GM12872 (cell line): ENCODE measurements at regions not wholly inside any gene's neighbourhood (a gene's known extent, or its start where the extent isn't known, plus 50 kb on each side); places are given as distances from the start of the nearest gene placed in this dataset.

Experiments
- TF ChIP-seq, protein P1 (sequence below): IDR thresholded peaks from 3 replicates; pipeline ENCODE4 v1.5.1; 2011; ENCODE audit warnings: low read depth, mild to moderate bottlenecking, low read length, moderate library complexity; ENCODE audit not compliant: insufficient read depth

DNA sequence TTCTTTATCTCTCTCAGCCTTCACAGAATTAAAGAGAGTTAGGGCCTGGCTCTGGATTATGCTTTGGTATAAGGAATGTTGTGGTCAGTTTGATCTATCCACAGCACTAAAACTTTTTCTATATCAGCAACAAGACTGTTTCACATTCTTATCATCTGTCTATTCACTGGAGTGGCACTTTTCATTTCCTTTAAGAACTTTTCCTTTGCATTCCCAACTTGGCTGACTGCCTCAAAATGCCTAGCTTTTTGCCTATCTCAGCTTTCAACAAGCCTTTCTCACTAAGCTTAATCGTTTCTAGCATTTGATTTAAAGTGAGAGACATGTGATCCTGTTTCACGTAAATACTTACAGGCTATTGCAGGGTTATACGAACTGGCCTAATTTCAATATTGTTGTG, 471.8 kb downstream of the GBE1 start:
- TF ChIP-seq, protein P1, sequence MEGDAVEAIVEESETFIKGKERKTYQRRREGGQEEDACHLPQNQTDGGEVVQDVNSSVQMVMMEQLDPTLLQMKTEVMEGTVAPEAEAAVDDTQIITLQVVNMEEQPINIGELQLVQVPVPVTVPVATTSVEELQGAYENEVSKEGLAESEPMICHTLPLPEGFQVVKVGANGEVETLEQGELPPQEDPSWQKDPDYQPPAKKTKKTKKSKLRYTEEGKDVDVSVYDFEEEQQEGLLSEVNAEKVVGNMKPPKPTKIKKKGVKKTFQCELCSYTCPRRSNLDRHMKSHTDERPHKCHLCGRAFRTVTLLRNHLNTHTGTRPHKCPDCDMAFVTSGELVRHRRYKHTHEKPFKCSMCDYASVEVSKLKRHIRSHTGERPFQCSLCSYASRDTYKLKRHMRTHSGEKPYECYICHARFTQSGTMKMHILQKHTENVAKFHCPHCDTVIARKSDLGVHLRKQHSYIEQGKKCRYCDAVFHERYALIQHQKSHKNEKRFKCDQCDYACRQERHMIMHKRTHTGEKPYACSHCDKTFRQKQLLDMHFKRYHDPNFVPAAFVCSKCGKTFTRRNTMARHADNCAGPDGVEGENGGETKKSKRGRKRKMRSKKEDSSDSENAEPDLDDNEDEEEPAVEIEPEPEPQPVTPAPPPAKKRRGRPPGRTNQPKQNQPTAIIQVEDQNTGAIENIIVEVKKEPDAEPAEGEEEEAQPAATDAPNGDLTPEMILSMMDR = no peak

GRCh38 chr3:81279481-81280379, 481.7 kb downstream of the GBE1 start:
- TF ChIP-seq, protein P1 = no peak

DNA sequence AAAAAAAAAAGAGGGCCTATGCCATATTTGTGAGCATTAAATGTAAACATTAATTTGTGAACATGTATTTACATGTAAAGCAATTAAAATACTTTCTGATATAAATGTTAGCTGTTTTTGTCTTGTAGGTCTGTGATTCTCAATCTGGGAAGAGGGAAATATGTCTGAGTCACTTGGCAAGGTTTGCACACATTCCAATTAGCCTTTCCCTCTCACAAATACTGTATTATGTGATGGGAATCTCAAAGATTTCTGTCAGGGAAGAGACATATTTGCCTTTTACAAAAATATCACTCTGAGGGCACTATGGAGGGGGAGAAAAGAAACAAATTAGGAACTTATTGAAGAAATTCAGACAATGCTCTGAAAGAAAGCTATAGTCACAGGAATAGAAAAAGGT, 483.6 kb downstream of the GBE1 start:
- TF ChIP-seq, protein P1 = no peak

GRCh38 chr3:81274671-81275070, 486.8 kb downstream of the GBE1 start:
- TF ChIP-seq, protein P1 = no peak

DNA sequence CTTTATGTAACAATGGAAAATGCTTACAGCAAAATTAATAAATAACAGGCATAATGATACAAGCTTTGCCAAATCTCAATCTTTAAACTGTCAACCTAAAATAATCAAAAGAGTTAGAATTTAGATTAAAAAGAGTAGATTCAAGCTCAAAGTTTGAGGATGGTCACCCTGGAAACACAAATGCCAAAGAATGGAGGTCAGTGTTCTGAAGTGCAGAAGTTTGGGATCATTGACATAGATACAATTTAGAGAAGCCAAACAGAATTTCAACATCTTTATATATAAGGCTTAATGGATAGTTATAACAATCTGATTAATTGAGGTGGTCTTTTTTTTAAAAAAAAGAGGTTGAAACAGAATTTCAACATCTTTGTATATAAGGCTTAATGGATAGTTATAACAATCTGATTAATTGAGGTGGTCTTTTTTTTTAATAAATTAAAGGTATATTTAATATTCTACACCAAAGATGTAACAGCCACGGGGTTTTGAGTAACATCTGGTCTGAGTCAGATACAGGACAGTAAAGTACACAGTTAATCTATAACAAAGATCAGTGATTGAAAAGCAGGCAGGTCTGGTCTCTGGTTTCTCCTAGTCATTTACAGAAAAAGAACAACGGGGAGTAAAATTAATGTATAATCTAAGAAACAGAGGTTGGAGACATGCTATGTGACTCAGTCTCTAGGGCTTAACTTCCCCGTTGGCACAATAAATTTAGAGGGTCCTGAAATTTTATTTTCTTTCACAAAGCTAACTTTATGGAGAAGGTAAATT, 490.7 kb downstream of the GBE1 start:
- TF ChIP-seq, protein P1 = no peak

- TF ChIP-seq, protein P1 = no peak
These were observed 492.9 kb downstream of the GBE1 start for GRCh38 chr3:81268526-81268925.

DNA sequence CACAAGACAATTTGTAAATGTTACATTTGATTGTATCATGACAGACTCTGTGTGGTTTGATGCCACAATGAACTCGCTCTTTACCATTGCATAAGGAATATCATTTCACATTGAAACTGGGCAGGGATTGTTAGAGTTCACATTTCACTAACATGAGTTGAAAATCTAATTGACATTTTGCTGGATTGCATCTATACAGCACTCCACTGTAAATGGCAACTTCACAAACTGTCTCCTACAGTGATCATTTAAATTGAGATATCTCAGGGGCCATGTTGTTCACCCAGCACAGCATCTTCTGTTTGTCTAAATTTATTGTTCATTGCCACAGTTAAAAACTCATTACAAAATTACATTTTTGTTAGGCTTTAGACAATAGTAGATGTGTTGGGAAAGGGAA, 499.4 kb downstream of the GBE1 start:
- TF ChIP-seq, protein P1 = no peak
